ENCODE measurements at regions not wholly inside any gene's neighbourhood (a gene's known extent, or its start where the extent isn't known, plus 50 kb on each side); places are given as distances from the start of the nearest gene placed in this dataset.

- DNase-seq (ENCODE audit: low read depth): no peak
Measured at GRCh38 chr5:6832994-6833393, 119.8 kb downstream of the TENT4A start.

- DNase-seq (ENCODE audit: low read depth): no peak
Measured at GRCh38 chr5:6833406-6833805, 120.2 kb downstream of the TENT4A start.

- no peak for DNase-seq (ENCODE audit: low read depth)
Measured at GRCh38 chr5:6837095-6837494, 123.9 kb downstream of the TENT4A start.

- DNase-seq (ENCODE audit: low read depth): no peak
Measured at GRCh38 chr5:6837519-6838110, 124.4 kb downstream of the TENT4A start.

- no peak for DNase-seq (ENCODE audit: low read depth)
Measured at GRCh38 chr5:6838736-6839135, 125.5 kb downstream of the TENT4A start.

- no peak for DNase-seq (ENCODE audit: low read depth)
Measured at GRCh38 chr5:6840136-6840793, 127.0 kb downstream of the TENT4A start.

GRCh38 chr5:6843335-6843734, 130.1 kb downstream of the TENT4A start:
- DNase-seq (ENCODE audit: low read depth): no peak

- no peak for DNase-seq (ENCODE audit: low read depth)
Measured at GRCh38 chr5:6843821-6844220, 130.6 kb downstream of the TENT4A start.

- no peak for DNase-seq (ENCODE audit: low read depth)
Measured at GRCh38 chr5:6845856-6846255, 132.6 kb downstream of the TENT4A start.

- DNase-seq (ENCODE audit: low read depth): no peak
Measured at GRCh38 chr5:6847870-6848269, 134.6 kb downstream of the TENT4A start.

- DNase-seq (ENCODE audit: low read depth): no peak
Measured at GRCh38 chr5:6849316-6850105, 136.3 kb downstream of the TENT4A start.

GRCh38 chr5:6850106-6850432, 136.8 kb downstream of the TENT4A start:
- DNase-seq (ENCODE audit: low read depth): no peak

GRCh38 chr5:6856653-6857052, 143.4 kb downstream of the TENT4A start:
- DNase-seq (ENCODE audit: low read depth): no peak

GRCh38 chr5:6858419-6858818, 145.2 kb downstream of the TENT4A start:
- DNase-seq (ENCODE audit: low read depth): no peak

GRCh38 chr5:6859023-6859422, 145.8 kb downstream of the TENT4A start:
- DNase-seq (ENCODE audit: low read depth): no peak

- no peak for DNase-seq (ENCODE audit: low read depth)
Measured at GRCh38 chr5:6859951-6860638, 146.9 kb downstream of the TENT4A start.

GRCh38 chr5:6861036-6861435, 147.8 kb downstream of the TENT4A start:
- DNase-seq (ENCODE audit: low read depth): no peak

- DNase-seq (ENCODE audit: low read depth): no peak
Measured at GRCh38 chr5:6861667-6862066, 148.4 kb downstream of the TENT4A start.

GRCh38 chr5:6862306-6862705, 149.1 kb downstream of the TENT4A start:
- no peak for DNase-seq (ENCODE audit: low read depth)

GRCh38 chr5:6867712-6868111, 154.5 kb downstream of the TENT4A start:
- DNase-seq (ENCODE audit: low read depth): no peak

GRCh38 chr5:6868171-6868570, 154.9 kb downstream of the TENT4A start:
- DNase-seq (ENCODE audit: low read depth): no peak

GRCh38 chr5:6868575-6869215, 155.5 kb downstream of the TENT4A start:
- DNase-seq (ENCODE audit: low read depth): no peak

Measured in HS-5 (cell line).